H1 (cell line): ENCODE measurements at regions not wholly inside any gene's neighbourhood (a gene's known extent, or its start where the extent isn't known, plus 50 kb on each side); places are given as distances from the start of the nearest gene placed in this dataset.

ENCODE experiments used
- HDAC2 ChIP-seq, 2 experiments: fragments of 300-600 bp in 1 of 2; sonication (generic) in 1 of 2; IDR thresholded peaks; 2 replicates each; pipeline ENCODE4 v1.6.1; 2011 to 2012; ENCODE audit warnings: low read depth in 2 of 2, low read length in 2 of 2, mild to moderate bottlenecking in 2 of 2, moderate library complexity in 2 of 2, borderline replicate concordance in 1 of 2, inconsistent platforms in 1 of 2
- MAFK ChIP-seq: IDR thresholded peaks from 2 replicates; pipeline ENCODE4 v1.6.1; 2012; ENCODE audit warnings: low read depth, mild to moderate bottlenecking, improper control_type of control experiment, low read length
- SP4 ChIP-seq: IDR thresholded peaks from 2 replicates; pipeline ENCODE4 v1.6.1; 2012; ENCODE audit warnings: low read length, inconsistent platforms

GRCh38 chr2:109712123-109712449, 82.0 kb upstream of the RGPD5 start (continued):
- no peak for TF ChIP-seq MAFK
- TF ChIP-seq HDAC2 (IDR thresholded peaks at IDR 0.05; ENCODE audit: borderline replicate concordance in 1 of 2, low read depth in 2 of 2, low read length in 2 of 2), result no peak
- TF ChIP-seq SP4, result no peak
